HEK293T (cell line): ENCODE measurements at regions not wholly inside any gene's neighbourhood (a gene's known extent, or its start where the extent isn't known, plus 50 kb on each side); places are given as distances from the start of the nearest gene placed in this dataset.
"Not testable (repeated sequence)": the region's sequence is repeated elsewhere in the genome, so short reads cannot be mapped to it uniquely, and the experiment has no call there.

Source experiments
- ARNT ChIP-seq: fragments of 450-650 bp; IDR thresholded peaks from 2 replicates; pipeline ENCODE4 v1.6.1; 2017; ENCODE audit warnings: mild to moderate bottlenecking
- BHLHE40 ChIP-seq: fragments of 450-650 bp; IDR thresholded peaks from 2 replicates; pipeline ENCODE4 v1.6.1; 2016; ENCODE audit warnings: mild to moderate bottlenecking, moderate library complexity, borderline replicate concordance
- FOXM1 ChIP-seq: fragments of 450-650 bp; IDR thresholded peaks from 2 replicates; pipeline ENCODE4 v1.6.1; 2017; ENCODE audit warnings: mild to moderate bottlenecking, borderline replicate concordance
- LEF1 ChIP-seq: fragments of 450-650 bp; IDR thresholded peaks from 2 replicates; pipeline ENCODE4 v1.6.1; 2017; ENCODE audit warnings: mild to moderate bottlenecking, borderline replicate concordance

GRCh38 chr20:29312679-29313078, 1944.8 kb upstream of the DEFB115 start:
- not testable (repeated sequence) for TF ChIP-seq LEF1, BHLHE40, FOXM1, ARNT
